ENCODE measurements at regions not wholly inside any gene's neighbourhood (a gene's known extent, or its start where the extent isn't known, plus 50 kb on each side); places are given as distances from the start of the nearest gene placed in this dataset.
A peak's percentile ranks its signal among the peaks of the same experiment; 100 is the strongest.

GRCh38 chr13:31427151-31428100 is 227.7 kb downstream of the B3GLCT start:
- H3K4me3 ChIP-seq (replicated peaks; ENCODE audit: low read depth, low read length): no peak overlapping the region
- no peak for TF ChIP-seq CTCF (IDR thresholded peaks at IDR 0.05; ENCODE audit: low read depth, low read length, missing control alignments)
- DNase-seq (ENCODE audit: extremely low read depth, low read depth): no peak

- peak; percentile 81 for TF ChIP-seq CTCF (IDR thresholded peaks at IDR 0.05; ENCODE audit: low read depth, low read length, missing control alignments)
- DNase-seq (ENCODE audit: extremely low read depth, low read depth): no peak
- no peak overlapping the region for H3K4me3 ChIP-seq (replicated peaks; ENCODE audit: low read depth, low read length)
These were observed 232.0 kb downstream of the B3GLCT start for GRCh38 chr13:31431722-31432137.

GRCh38 chr13:31433207-31433606 is 233.4 kb downstream of the B3GLCT start:
- peak; percentile 32 for DNase-seq (ENCODE audit: extremely low read depth, low read depth)
- TF ChIP-seq CTCF (IDR thresholded peaks at IDR 0.05; ENCODE audit: low read depth, low read length, missing control alignments): no peak
- no peak overlapping the region for H3K4me3 ChIP-seq (replicated peaks; ENCODE audit: low read depth, low read length)

GRCh38 chr13:31433746-31434145 is 234.0 kb downstream of the B3GLCT start:
- no peak for TF ChIP-seq CTCF (IDR thresholded peaks at IDR 0.05; ENCODE audit: low read depth, low read length, missing control alignments)
- H3K4me3 ChIP-seq (replicated peaks; ENCODE audit: low read depth, low read length): no peak overlapping the region
- DNase-seq (ENCODE audit: extremely low read depth, low read depth): no peak

GRCh38 chr13:31434613-31435012 is 234.8 kb downstream of the B3GLCT start:
- H3K4me3 ChIP-seq (replicated peaks; ENCODE audit: low read depth, low read length): no peak overlapping the region
- TF ChIP-seq CTCF (IDR thresholded peaks at IDR 0.05; ENCODE audit: low read depth, low read length, missing control alignments): no peak
- no peak for DNase-seq (ENCODE audit: extremely low read depth, low read depth)

- no peak for DNase-seq (ENCODE audit: extremely low read depth, low read depth)
- no peak overlapping the region for H3K4me3 ChIP-seq (replicated peaks; ENCODE audit: low read depth, low read length)
- no peak for TF ChIP-seq CTCF (IDR thresholded peaks at IDR 0.05; ENCODE audit: low read depth, low read length, missing control alignments)
These were observed 235.8 kb downstream of the B3GLCT start for GRCh38 chr13:31435536-31435935.

Measured in HFF-Myc (cell line).